MM.1S (cell line): ENCODE measurements at regions not wholly inside any gene's neighbourhood (a gene's known extent, or its start where the extent isn't known, plus 50 kb on each side); places are given as distances from the start of the nearest gene placed in this dataset.

Source experiments
- DNase-seq: peaks from one replicate; pipeline ENCODE4 v3.0.0-alpha.2; 2015
- H2AFZ ChIP-seq: fragments of 300-600 bp; sonication (generic); 2 replicates; pipeline ENCODE4 v1.6.0; 2016; ENCODE audit warnings: antibody characterized with exemption, low read length
- H3F3A ChIP-seq: fragments of 300-600 bp; sonication (generic); 2 replicates; pipeline ENCODE4 v1.6.1; 2016; ENCODE audit warnings: mild to moderate bottlenecking, antibody characterized with exemption, low read length, moderate library complexity, mixed read lengths; ENCODE audit not compliant: insufficient read depth
- H3K27ac ChIP-seq: fragments of 300-600 bp; sonication (generic); 2 replicates; pipeline ENCODE4 v1.5.1; 2016; ENCODE audit warnings: mild to moderate bottlenecking, low read length
- H3K27me3 ChIP-seq: fragments of 300-600 bp; sonication (generic); replicated peaks from 2 replicates; pipeline ENCODE4 v1.6.0; 2016; ENCODE audit warnings: low read length; ENCODE audit not compliant: insufficient read depth
- H3K36me3 ChIP-seq: fragments of 300-600 bp; sonication (generic); replicated peaks from 2 replicates; pipeline ENCODE4 v1.6.1; 2016; ENCODE audit warnings: mild to moderate bottlenecking, low read length, mixed read lengths; ENCODE audit not compliant: insufficient read depth
- H3K4me1 ChIP-seq: fragments of 300-600 bp; sonication (generic); 2 replicates; pipeline ENCODE4 v1.6.1; 2016; ENCODE audit warnings: low read length, mixed read lengths
- H3K4me2 ChIP-seq: fragments of 300-600 bp; sonication (generic); 2 replicates; pipeline ENCODE4 v1.6.0; 2016; ENCODE audit warnings: low read depth, low read length
- H3K4me3 ChIP-seq: fragments of 300-600 bp; sonication (generic); 2 replicates; pipeline ENCODE4 v1.5.1; 2016; ENCODE audit warnings: low read length, mixed read lengths
- H3K79me2 ChIP-seq: fragments of 300-600 bp; sonication (generic); 2 replicates; pipeline ENCODE4 v1.6.1; 2016; ENCODE audit warnings: mixed run types, low read length, mixed read lengths
- H3K9ac ChIP-seq: fragments of 300-600 bp; sonication (generic); 2 replicates; pipeline ENCODE4 v1.6.1; 2016; ENCODE audit warnings: low read length, mixed read lengths
- H3K9me2 ChIP-seq: fragments of 300-600 bp; sonication (generic); replicated peaks from 2 replicates; pipeline ENCODE4 v1.6.1; 2016; ENCODE audit warnings: mild to moderate bottlenecking, low read length, mixed read lengths; ENCODE audit not compliant: insufficient read depth
- H3K9me3 ChIP-seq: fragments of 300-600 bp; sonication (generic); replicated peaks from 2 replicates; pipeline ENCODE4 v1.6.1; 2016; ENCODE audit warnings: mild to moderate bottlenecking, low read length, mixed read lengths; ENCODE audit not compliant: insufficient read depth
- H4K20me1 ChIP-seq: fragments of 300-600 bp; sonication (generic); 2 replicates; pipeline ENCODE4 v1.6.1; 2016; ENCODE audit warnings: mild to moderate bottlenecking, low read length, moderate library complexity, mixed read lengths; ENCODE audit not compliant: insufficient read depth
- CTCF ChIP-seq: fragments of 300-600 bp; sonication (generic); IDR thresholded peaks from 2 replicates; pipeline ENCODE4 v1.5.1; 2016; ENCODE audit warnings: antibody characterized with exemption, low read length, mixed read lengths
- EZH2 ChIP-seq: fragments of 300-600 bp; sonication (generic); optimal IDR thresholded peaks from 2 replicates; pipeline ENCODE3; 2017; ENCODE audit warnings: low read depth, mild to moderate bottlenecking, antibody characterized with exemption, low read length, mixed read lengths
- EZH2phosphoT487 ChIP-seq: fragments of 300-600 bp; sonication (generic); IDR thresholded peaks from 2 replicates; pipeline ENCODE4 v1.6.1; 2018; ENCODE audit warnings: antibody characterized with exemption, low read length

DNA sequence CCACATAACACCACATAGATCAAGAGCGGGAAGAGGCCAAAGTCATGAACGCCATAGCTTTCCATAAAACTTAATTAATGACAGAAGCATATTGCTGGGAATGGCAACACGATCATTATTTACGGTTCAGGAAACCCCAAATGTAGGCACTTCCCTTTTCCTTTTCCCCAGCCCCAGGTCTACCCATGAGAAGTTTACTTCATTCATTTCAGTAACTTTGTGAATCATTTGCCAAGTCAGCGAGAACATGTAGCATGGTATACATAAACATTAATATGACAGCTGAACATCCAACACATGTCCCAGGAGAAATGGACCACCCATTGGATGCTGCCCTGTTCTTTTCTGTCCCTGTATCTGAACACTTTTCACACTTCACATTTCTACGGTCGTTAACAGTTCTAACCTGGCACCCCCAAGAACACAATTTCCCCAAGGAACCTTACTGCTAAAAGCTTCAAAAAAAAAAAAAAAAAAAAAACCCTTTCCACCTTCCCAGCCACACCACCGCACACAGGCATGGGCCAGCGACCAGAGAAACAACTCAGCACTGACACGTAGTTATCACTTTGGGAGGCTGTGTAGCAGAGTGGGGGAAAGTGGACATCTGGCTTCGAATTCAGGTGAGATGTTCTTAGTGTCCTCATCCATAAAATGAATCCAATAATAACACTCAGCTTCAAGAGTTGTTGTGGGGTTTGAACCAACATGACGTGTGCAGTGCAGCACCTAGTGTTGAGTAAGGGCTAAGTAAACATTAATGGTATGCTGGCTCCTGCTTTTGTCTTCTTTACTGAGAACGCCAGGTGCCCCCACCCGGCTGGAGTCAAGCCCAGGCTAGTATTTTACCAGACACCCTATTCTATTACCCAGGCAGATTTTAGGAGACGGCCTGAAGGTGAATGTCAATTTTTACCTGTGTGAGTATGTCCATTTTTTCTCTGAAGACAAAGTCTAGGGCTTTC is 371.5 kb downstream of the LNPK start:
- TF ChIP-seq EZH2 (no peak), CTCF (no peak), EZH2phosphoT487 (no peak)
- no peaks in the 10 kb centered on the region for H3K36me3 ChIP-seq
- H2AFZ ChIP-seq, result no peak overlapping the region
- no peaks in the 10 kb centered on the region for H3K79me2 ChIP-seq
- no peak overlapping the region for H3K9ac ChIP-seq
- no peak overlapping the region for H3K27ac ChIP-seq
- DNase-seq, result no peak
- H3K4me3 ChIP-seq, result no peak overlapping the region
- no peaks in the 10 kb centered on the region for H3K4me1 ChIP-seq
- H3F3A ChIP-seq, result no peaks in the 10 kb centered on the region
- H3K9me2 ChIP-seq, result no peaks in the 10 kb centered on the region
- H4K20me1 ChIP-seq, result no peaks in the 10 kb centered on the region
- no peak overlapping the region for H3K4me2 ChIP-seq
- no peaks in the 10 kb centered on the region for H3K9me3 ChIP-seq
- no peaks in the 10 kb centered on the region for H3K27me3 ChIP-seq

- Histone ChIP-seq H3F3A (no peaks in the 10 kb centered on the region), H4K20me1 (no peaks in the 10 kb centered on the region), H3K4me1 (no peaks in the 10 kb centered on the region), H3K79me2 (no peaks in the 10 kb centered on the region), H2AFZ (no peak overlapping the region), H3K9ac (no peak overlapping the region), H3K9me2 (no peaks in the 10 kb centered on the region), H3K9me3 (no peaks in the 10 kb centered on the region), H3K27me3 (no peaks in the 10 kb centered on the region), H3K27ac (no peak overlapping the region), H3K4me3 (no peak overlapping the region), H3K36me3 (no peaks in the 10 kb centered on the region), H3K4me2 (no peak overlapping the region)
- no peak for TF ChIP-seq EZH2
- no peak for TF ChIP-seq EZH2phosphoT487
- no peak for TF ChIP-seq CTCF
- no peak for DNase-seq
Measured at GRCh38 chr2:175628243-175628642, 373.8 kb downstream of the LNPK start.

GRCh38 chr2:175627405-175627804 is 374.7 kb downstream of the LNPK start:
- DNase-seq, result no peak
- Histone ChIP-seq H3K4me3 (no peak overlapping the region), H3K4me1 (no peaks in the 10 kb centered on the region), H3K9me2 (no peaks in the 10 kb centered on the region), H3K36me3 (no peaks in the 10 kb centered on the region), H3K9ac (no peak overlapping the region), H3K27me3 (no peaks in the 10 kb centered on the region), H3K9me3 (no peaks in the 10 kb centered on the region), H3K79me2 (no peaks in the 10 kb centered on the region), H4K20me1 (no peaks in the 10 kb centered on the region), H3F3A (no peaks in the 10 kb centered on the region), H3K27ac (no peak overlapping the region), H3K4me2 (no peak overlapping the region), H2AFZ (no peak overlapping the region)
- TF ChIP-seq EZH2phosphoT487, result no peak
- TF ChIP-seq CTCF, result no peak
- TF ChIP-seq EZH2, result no peak
